Loucy (cell line): ENCODE measurements at regions not wholly inside any gene's neighbourhood (a gene's known extent, or its start where the extent isn't known, plus 50 kb on each side); places are given as distances from the start of the nearest gene placed in this dataset.

Experiments used
- CTCF ChIP-seq: fragments of 200-600 bp; sonication (generic); conservative IDR thresholded peaks from 2 replicates; pipeline ENCODE4 v1.5.1; 2014; ENCODE audit warnings: mild to moderate bottlenecking, antibody characterized with exemption, low read length
- EZH2phosphoT487 ChIP-seq: fragments of 200-600 bp; IDR thresholded peaks from 2 replicates; pipeline ENCODE4 v1.6.1; 2018; ENCODE audit warnings: antibody characterized with exemption, mild to moderate bottlenecking, moderate library complexity, borderline replicate concordance

- no peak for TF ChIP-seq CTCF
- TF ChIP-seq EZH2phosphoT487 = no peak
These were observed 338.9 kb upstream of the ANO3 start for GRCh38 chr11:25993016-25993415.
